Erythroblast (primary cell): ENCODE measurements at regions not wholly inside any gene's neighbourhood (a gene's known extent, or its start where the extent isn't known, plus 50 kb on each side); places are given as distances from the start of the nearest gene placed in this dataset.

Experiments
- GATA1 ChIP-seq: IDR thresholded peaks from 2 replicates; pipeline ENCODE4 v1.6.1; 2011; ENCODE audit warnings: low read depth, mild to moderate bottlenecking, control low read depth, low read length, moderate library complexity
- POLR2A ChIP-seq: IDR thresholded peaks from 2 replicates; pipeline ENCODE4 v1.6.1; 2011; ENCODE audit warnings: mild to moderate bottlenecking, low read length

DNA sequence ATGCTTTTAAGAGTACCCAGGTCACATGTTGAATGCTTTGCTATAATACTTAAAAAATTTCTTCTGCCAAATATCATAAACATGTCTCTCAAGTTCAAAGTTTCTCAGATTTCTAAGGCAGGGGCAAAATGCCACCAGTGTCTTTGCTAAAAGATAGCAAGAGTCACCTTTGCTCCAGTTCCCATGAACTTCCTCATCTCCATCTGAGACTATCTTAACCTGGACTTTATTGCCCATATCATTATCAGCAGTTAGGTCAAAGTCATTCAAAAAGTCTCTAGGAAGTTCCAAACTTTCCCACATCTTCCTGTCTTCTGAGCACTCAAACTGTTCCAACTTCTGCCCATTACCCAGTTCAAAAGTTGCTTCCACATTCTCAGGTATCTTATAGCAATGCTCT, 307.6 kb upstream of the TNC start:
- TF ChIP-seq POLR2A (no peak), GATA1 (no peak)
